HG03135 (cell line): ENCODE measurements at regions not wholly inside any gene's neighbourhood (a gene's known extent, or its start where the extent isn't known, plus 50 kb on each side); places are given as distances from the start of the nearest gene placed in this dataset.

ENCODE experiments used
- ATAC-seq: cut with Tn5 transposase; IDR thresholded peaks from one replicate; pipeline ENCODE4 v1.9.1; 2021; ENCODE audit warnings: mild to moderate bottlenecking, moderate library complexity; ENCODE audit not compliant: unreplicated experiment

- ATAC-seq: peak; percentile 76
These were observed 138.0 kb upstream of the KCNN2 start for GRCh38 chr5:114223866-114224265.

- ATAC-seq: no peak
These were observed 124.1 kb upstream of the KCNN2 start for GRCh38 chr5:114237766-114238165.

GRCh38 chr5:114238771-114239313, 123.0 kb upstream of the KCNN2 start:
- ATAC-seq: no peak

GRCh38 chr5:114243281-114243971, 118.4 kb upstream of the KCNN2 start:
- no peak for ATAC-seq

GRCh38 chr5:114243972-114244317, 117.9 kb upstream of the KCNN2 start:
- ATAC-seq: no peak

GRCh38 chr5:114249823-114250222, 112.0 kb upstream of the KCNN2 start:
- ATAC-seq: no peak

- ATAC-seq: no peak
These were observed 111.3 kb upstream of the KCNN2 start for GRCh38 chr5:114250536-114250935.

- no peak for ATAC-seq
These were observed 109.6 kb upstream of the KCNN2 start for GRCh38 chr5:114252226-114252625.

GRCh38 chr5:114255260-114255659, 106.6 kb upstream of the KCNN2 start:
- no peak for ATAC-seq

GRCh38 chr5:114261989-114262388, 99.9 kb upstream of the KCNN2 start:
- no peak for ATAC-seq

- ATAC-seq: no peak
These were observed 96.3 kb upstream of the KCNN2 start for GRCh38 chr5:114265432-114266060.

GRCh38 chr5:114266374-114266773, 95.5 kb upstream of the KCNN2 start:
- no peak for ATAC-seq

- no peak for ATAC-seq
These were observed 65.7 kb upstream of the KCNN2 start for GRCh38 chr5:114296191-114296590.

- ATAC-seq: no peak
These were observed 64.0 kb upstream of the KCNN2 start for GRCh38 chr5:114297915-114298314.

- ATAC-seq: no peak
These were observed 56.3 kb upstream of the KCNN2 start for GRCh38 chr5:114305402-114306207.

GRCh38 chr5:114308017-114308416, 53.9 kb upstream of the KCNN2 start:
- ATAC-seq: no peak

- no peak for ATAC-seq
These were observed 53.4 kb upstream of the KCNN2 start for GRCh38 chr5:114308508-114308907.

- no peak for ATAC-seq
These were observed 51.2 kb upstream of the KCNN2 start for GRCh38 chr5:114310666-114311065.

- ATAC-seq: no peak
These were observed 50.6 kb upstream of the KCNN2 start for GRCh38 chr5:114311281-114311680.

- ATAC-seq: no peak
These were observed 49.9 kb upstream of the KCNN2 start for GRCh38 chr5:114311968-114312367.
